Chondrocyte (in vitro differentiated cells): ENCODE measurements at regions not wholly inside any gene's neighbourhood (a gene's known extent, or its start where the extent isn't known, plus 50 kb on each side); places are given as distances from the start of the nearest gene placed in this dataset.

Experiments used
- DNase-seq: peaks from one replicate; pipeline ENCODE4 v3.0.0; 2021; ENCODE audit warnings: mixed read lengths, low spot score
- H3K27ac Mint-ChIP-seq: one replicate; pipeline ENCODE4 v1.8.0; 2021; ENCODE audit warnings: mild to moderate bottlenecking, moderate library complexity, mixed read lengths; ENCODE audit not compliant: unreplicated experiment
- H3K27me3 Mint-ChIP-seq: 2 replicates; pipeline ENCODE4 v1.8.0; 2021; ENCODE audit warnings: low read depth, mixed read lengths
- H3K36me3 Mint-ChIP-seq: 2 replicates; pipeline ENCODE4 v1.8.0; 2021; ENCODE audit warnings: low read depth, mixed read lengths
- H3K4me1 Mint-ChIP-seq: 2 replicates; pipeline ENCODE4 v1.8.0; 2021; ENCODE audit warnings: low read depth, mild to moderate bottlenecking, mixed read lengths
- H3K4me3 Mint-ChIP-seq: one replicate; pipeline ENCODE4 v1.8.0; 2021; ENCODE audit warnings: mild to moderate bottlenecking, moderate library complexity, mixed read lengths; ENCODE audit not compliant: unreplicated experiment
- H3K9me3 Mint-ChIP-seq: 2 replicates; pipeline ENCODE4 v1.8.0; 2021; ENCODE audit warnings: low read depth, mixed read lengths
- TF ChIP-seq, protein P1 (sequence below): fragments of 200-600 bp; sonication (generic); IDR thresholded peaks from 2 replicates; pipeline ENCODE4 v1.5.0; 2021; ENCODE audit warnings: antibody characterized with exemption, mild to moderate bottlenecking, moderate library complexity

DNA sequence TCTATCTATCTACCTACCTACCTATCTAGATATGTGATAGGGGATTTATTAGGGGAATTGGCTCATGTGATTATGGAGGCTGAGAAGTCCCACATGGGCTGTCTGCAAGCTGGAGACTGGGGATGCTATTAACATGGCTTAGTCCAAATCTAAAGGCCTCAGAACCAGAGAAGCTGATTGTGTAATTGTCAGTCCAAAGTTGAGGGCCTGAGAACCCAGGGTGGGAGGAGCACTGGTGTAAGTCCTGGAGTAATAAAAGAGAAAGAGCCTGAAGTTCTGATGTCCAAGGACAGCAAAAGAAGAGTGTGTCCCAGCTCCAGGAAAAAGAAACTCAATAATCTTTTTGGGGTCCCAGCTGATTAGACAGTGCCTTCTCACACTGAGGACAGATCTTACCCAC, 98.5 kb upstream of the SEL1L start:
- TF ChIP-seq, protein P1, sequence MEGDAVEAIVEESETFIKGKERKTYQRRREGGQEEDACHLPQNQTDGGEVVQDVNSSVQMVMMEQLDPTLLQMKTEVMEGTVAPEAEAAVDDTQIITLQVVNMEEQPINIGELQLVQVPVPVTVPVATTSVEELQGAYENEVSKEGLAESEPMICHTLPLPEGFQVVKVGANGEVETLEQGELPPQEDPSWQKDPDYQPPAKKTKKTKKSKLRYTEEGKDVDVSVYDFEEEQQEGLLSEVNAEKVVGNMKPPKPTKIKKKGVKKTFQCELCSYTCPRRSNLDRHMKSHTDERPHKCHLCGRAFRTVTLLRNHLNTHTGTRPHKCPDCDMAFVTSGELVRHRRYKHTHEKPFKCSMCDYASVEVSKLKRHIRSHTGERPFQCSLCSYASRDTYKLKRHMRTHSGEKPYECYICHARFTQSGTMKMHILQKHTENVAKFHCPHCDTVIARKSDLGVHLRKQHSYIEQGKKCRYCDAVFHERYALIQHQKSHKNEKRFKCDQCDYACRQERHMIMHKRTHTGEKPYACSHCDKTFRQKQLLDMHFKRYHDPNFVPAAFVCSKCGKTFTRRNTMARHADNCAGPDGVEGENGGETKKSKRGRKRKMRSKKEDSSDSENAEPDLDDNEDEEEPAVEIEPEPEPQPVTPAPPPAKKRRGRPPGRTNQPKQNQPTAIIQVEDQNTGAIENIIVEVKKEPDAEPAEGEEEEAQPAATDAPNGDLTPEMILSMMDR: no peak
- H3K27ac Mint-ChIP-seq: no peak overlapping the region
- peaks cover 8% of the 10 kb centered on the region for H3K27me3 Mint-ChIP-seq

DNA sequence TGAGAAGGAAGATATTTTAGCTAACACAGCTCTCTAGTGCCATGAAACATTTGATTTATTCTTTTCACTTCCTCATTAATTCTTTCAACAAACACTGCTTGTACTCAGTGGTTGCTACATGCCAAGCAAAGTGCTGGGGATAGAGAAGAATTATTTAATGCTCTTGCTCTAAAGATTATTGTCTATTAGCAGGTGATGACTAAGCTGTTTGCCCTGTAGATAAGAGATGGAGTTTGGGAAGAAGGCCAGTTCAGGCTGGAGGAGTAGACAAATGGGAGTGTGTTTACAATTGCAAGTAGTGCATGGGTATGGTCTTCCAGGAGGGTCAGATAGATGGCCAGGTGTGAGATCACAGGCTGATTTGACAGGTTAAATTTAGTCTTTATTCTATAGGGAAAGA, 99.8 kb upstream of the SEL1L start:
- DNase-seq: no peak

More for the DNA sequence above, 98.5 kb upstream of the SEL1L start:
- Mint-ChIP-seq H3K4me1 (no peaks in the 10 kb centered on the region), H3K4me3 (no peak overlapping the region), H3K9me3 (peaks cover 6% of the 10 kb centered on the region), H3K36me3 (no peaks in the 10 kb centered on the region)
- DNase-seq: no peak

DNA sequence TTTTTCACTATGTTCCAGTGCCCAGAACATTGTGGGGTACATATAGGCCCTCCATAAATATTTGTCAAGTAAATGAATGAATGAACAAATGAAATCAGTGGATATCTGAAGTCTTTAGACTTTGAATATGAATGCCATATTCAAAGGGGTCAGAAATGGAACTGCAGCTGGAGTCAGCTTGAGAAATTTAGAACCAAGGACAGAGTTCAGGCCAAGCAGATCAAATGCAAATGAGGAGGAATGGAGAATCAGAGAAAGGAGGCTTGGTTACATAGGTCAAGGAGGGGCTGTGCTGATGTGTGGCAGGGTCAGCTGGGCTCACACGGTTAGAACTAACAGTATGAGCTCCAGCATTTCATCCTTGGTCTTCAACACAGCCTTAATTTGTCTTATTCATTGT, 104.0 kb upstream of the SEL1L start:
- H3K9me3 Mint-ChIP-seq: peaks cover 4% of the 10 kb centered on the region
- H3K27me3 Mint-ChIP-seq: no peaks in the 10 kb centered on the region
- H3K27ac Mint-ChIP-seq: no peak overlapping the region
- no peaks in the 10 kb centered on the region for H3K36me3 Mint-ChIP-seq
- no peak overlapping the region for H3K4me3 Mint-ChIP-seq
- TF ChIP-seq, protein P1: no peak
- H3K4me1 Mint-ChIP-seq: no peaks in the 10 kb centered on the region
- no peak for DNase-seq

More for the DNA sequence above, 99.8 kb upstream of the SEL1L start:
- Mint-ChIP-seq H3K36me3 (no peaks in the 10 kb centered on the region), H3K27ac (no peak overlapping the region), H3K9me3 (peaks cover 6% of the 10 kb centered on the region), H3K4me3 (no peak overlapping the region), H3K27me3 (peaks cover 8% of the 10 kb centered on the region), H3K4me1 (no peaks in the 10 kb centered on the region)
- TF ChIP-seq, protein P1: no peak

DNA sequence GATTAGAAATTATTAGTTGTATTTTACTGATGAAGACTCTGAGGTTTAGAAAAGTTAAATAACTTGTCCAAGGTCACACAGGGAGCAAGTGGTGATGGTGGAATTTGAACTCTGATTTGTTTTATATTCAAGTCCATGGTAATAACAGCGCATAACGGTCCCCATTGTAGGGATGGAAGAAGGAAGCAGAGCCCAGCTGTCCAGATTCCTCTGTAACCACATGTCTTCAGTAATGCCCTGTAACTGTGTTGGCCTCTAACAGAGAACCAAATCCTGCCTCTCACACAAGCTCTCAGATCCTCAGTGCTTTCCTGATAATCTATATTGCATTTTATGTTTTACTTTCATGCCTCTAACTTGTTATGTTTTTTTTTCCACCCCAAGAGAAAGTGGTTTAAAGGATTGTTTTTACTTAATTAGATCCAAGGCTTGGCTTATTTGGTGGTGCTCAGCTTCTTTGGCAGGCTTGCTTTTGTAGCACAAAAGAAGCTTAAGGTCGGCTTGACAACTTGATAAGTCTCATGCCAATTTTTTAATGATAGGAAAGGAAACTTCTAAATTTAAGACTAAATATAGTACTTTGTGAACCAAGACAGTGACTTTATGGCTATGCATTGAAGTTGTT, 105.1 kb upstream of the SEL1L start:
- Mint-ChIP-seq H3K27ac (no peak overlapping the region), H3K4me1 (no peaks in the 10 kb centered on the region), H3K36me3 (no peaks in the 10 kb centered on the region), H3K27me3 (no peaks in the 10 kb centered on the region), H3K4me3 (no peak overlapping the region), H3K9me3 (peaks cover 4% of the 10 kb centered on the region)
- TF ChIP-seq, protein P1: no peak
- DNase-seq: no peak

DNA sequence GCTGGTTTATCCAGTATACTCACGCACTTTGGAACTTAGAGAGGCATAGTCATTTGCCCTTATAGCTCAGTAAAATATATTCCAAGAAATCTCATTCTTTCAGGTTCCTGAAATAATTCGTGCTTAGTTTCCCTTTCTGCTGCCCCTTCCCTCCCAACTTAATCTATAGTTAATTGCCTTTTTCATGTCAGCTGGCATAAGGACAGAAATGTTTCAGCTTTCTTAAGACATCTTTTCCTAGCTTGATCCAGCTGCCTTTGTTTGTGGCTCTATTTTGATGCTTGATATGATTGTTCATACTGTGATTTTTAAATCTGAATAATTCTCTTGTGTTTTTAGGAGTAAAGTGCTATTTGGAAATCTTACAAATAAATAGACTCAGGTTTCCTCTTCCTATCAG, 120.0 kb upstream of the SEL1L start:
- H3K4me1 Mint-ChIP-seq: no peaks in the 10 kb centered on the region
- no peak for DNase-seq
- H3K27ac Mint-ChIP-seq: no peak overlapping the region
- H3K27me3 Mint-ChIP-seq: peaks cover 1% of the 10 kb centered on the region
- H3K36me3 Mint-ChIP-seq: peaks cover 1% of the 10 kb centered on the region
- TF ChIP-seq, protein P1: no peak
- no peak overlapping the region for H3K4me3 Mint-ChIP-seq
- peaks cover 11% of the 10 kb centered on the region for H3K9me3 Mint-ChIP-seq
